Ecto neural progenitor cell (in vitro differentiated cells): ENCODE measurements at regions not wholly inside any gene's neighbourhood (a gene's known extent, or its start where the extent isn't known, plus 50 kb on each side); places are given as distances from the start of the nearest gene placed in this dataset.
A peak's percentile ranks its signal among the peaks of the same experiment; 100 is the strongest.
"Not testable (repeated sequence)": the region's sequence is repeated elsewhere in the genome, so short reads cannot be mapped to it uniquely, and the experiment has no call there.

Source experiments
- DNase-seq: peaks from one replicate; pipeline ENCODE4 v3.0.0-alpha.2; 2018; ENCODE audit warnings: low spot score

GRCh38 chr2:56021136-56021474, 97.5 kb upstream of the EFEMP1 start:
- DNase-seq = no peak

GRCh38 chr2:56021579-56021978, 98.0 kb upstream of the EFEMP1 start:
- no peak for DNase-seq

GRCh38 chr2:56025469-56026193, 102.0 kb upstream of the EFEMP1 start:
- DNase-seq = no peak

- DNase-seq = no peak
Measured at GRCh38 chr2:56026828-56027227, 103.2 kb upstream of the EFEMP1 start.

GRCh38 chr2:56030062-56030461, 106.5 kb upstream of the EFEMP1 start:
- DNase-seq = no peak

GRCh38 chr2:56030901-56031300, 107.3 kb upstream of the EFEMP1 start:
- DNase-seq = no peak

GRCh38 chr2:56034258-56034657, 110.7 kb upstream of the EFEMP1 start:
- no peak for DNase-seq

- DNase-seq = no peak
Measured at GRCh38 chr2:56040189-56040588, 116.6 kb upstream of the EFEMP1 start.

GRCh38 chr2:56040834-56041233, 117.3 kb upstream of the EFEMP1 start:
- no peak for DNase-seq

- DNase-seq = no peak
Measured at GRCh38 chr2:56047136-56047535, 123.6 kb upstream of the EFEMP1 start.

GRCh38 chr2:56049233-56049845, 125.8 kb upstream of the EFEMP1 start:
- no peak for DNase-seq

GRCh38 chr2:56053679-56054078, 130.1 kb upstream of the EFEMP1 start:
- peak; percentile 49 for DNase-seq

- no peak for DNase-seq
Measured at GRCh38 chr2:56055405-56055804, 128.4 kb upstream of the CCDC85A start.

GRCh38 chr2:56061327-56061726, 122.5 kb upstream of the CCDC85A start:
- not testable (repeated sequence) for DNase-seq

- no peak for DNase-seq
Measured at GRCh38 chr2:56068746-56069145, 115.0 kb upstream of the CCDC85A start.

GRCh38 chr2:56077359-56077915, 106.4 kb upstream of the CCDC85A start:
- peak; percentile 57 for DNase-seq

GRCh38 chr2:56082665-56083064, 101.1 kb upstream of the CCDC85A start:
- no peak for DNase-seq

- no peak for DNase-seq
Measured at GRCh38 chr2:56084111-56084901, 99.5 kb upstream of the CCDC85A start.

- DNase-seq = no peak
Measured at GRCh38 chr2:56086336-56086735, 97.5 kb upstream of the CCDC85A start.

GRCh38 chr2:56088411-56088810, 95.4 kb upstream of the CCDC85A start:
- no peak for DNase-seq

- DNase-seq = no peak
Measured at GRCh38 chr2:56089931-56090330, 93.9 kb upstream of the CCDC85A start.

GRCh38 chr2:56099963-56100362, 83.8 kb upstream of the CCDC85A start:
- DNase-seq = no peak

GRCh38 chr2:56100791-56101312, 82.9 kb upstream of the CCDC85A start:
- DNase-seq = no peak
